ENCODE measurements at regions not wholly inside any gene's neighbourhood (a gene's known extent, or its start where the extent isn't known, plus 50 kb on each side); places are given as distances from the start of the nearest gene placed in this dataset.

DNA sequence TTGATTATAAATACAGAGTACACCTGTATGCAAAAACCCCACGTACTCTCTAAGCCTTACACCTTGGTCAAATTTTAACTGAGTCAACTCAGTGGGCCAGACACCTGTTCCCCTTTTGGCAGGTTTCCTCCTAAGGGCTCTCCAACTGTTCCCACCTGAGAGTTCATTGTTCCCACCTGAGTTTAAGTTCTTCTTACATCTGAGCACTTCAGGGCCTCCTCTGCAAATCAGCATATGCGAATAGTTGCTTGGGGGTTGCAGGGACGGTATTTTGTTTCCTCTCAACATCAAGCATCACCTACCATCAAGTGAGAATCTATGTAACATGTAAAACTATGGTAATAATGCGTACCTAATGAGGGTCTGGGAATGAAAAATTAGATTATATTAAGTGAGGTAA is 300.0 kb downstream of the PIK3R1 start:
- no peak for ATAC-seq
- TF ChIP-seq HBP1 (CRISPR knock-in tag; IDR thresholded peaks at IDR 0.05; ENCODE audit: low read depth) = no peak
- TF ChIP-seq DPF2 (CRISPR knock-in tag; IDR thresholded peaks at IDR 0.05; ENCODE audit: borderline replicate concordance, low read depth) = no peak
- TF ChIP-seq ZFP82 (CRISPR knock-in tag; IDR thresholded peaks at IDR 0.05; ENCODE audit: borderline replicate concordance) = no peak
- no peak for TF ChIP-seq ATF1 (CRISPR knock-in tag; IDR thresholded peaks at IDR 0.05)
- no peak for TF ChIP-seq TEAD2 (CRISPR knock-in tag; IDR thresholded peaks at IDR 0.05)
- no peak for TF ChIP-seq SETDB1 (CRISPR knock-in tag; IDR thresholded peaks at IDR 0.05; ENCODE audit: borderline replicate concordance)
- TF ChIP-seq CC2D1A (CRISPR knock-in tag; IDR thresholded peaks at IDR 0.05) = no peak
- TF ChIP-seq ZNF768 (CRISPR knock-in tag; IDR thresholded peaks at IDR 0.05) = no peak
- TF ChIP-seq ZNF703 (CRISPR knock-in tag; IDR thresholded peaks at IDR 0.05; ENCODE audit: borderline replicate concordance) = no peak
- TF ChIP-seq ZNF678 (CRISPR knock-in tag; IDR thresholded peaks at IDR 0.05) = no peak
- TF ChIP-seq ZBTB1 (CRISPR knock-in tag; IDR thresholded peaks at IDR 0.05; ENCODE audit: borderline replicate concordance) = no peak
- no peak for TF ChIP-seq FOXO1 (CRISPR knock-in tag; IDR thresholded peaks at IDR 0.05)
- no peak for TF ChIP-seq FOXK1 (CRISPR knock-in tag; IDR thresholded peaks at IDR 0.05; ENCODE audit: borderline replicate concordance, low read depth)
- no peak for TF ChIP-seq BCLAF1 (IDR thresholded peaks at IDR 0.05)
- TF ChIP-seq RBAK (CRISPR knock-in tag; IDR thresholded peaks at IDR 0.05) = no peak
- no peak for TF ChIP-seq PREB (CRISPR knock-in tag; IDR thresholded peaks at IDR 0.05)
- no peaks in the 10 kb centered on the region for H3K4me1 ChIP-seq (ENCODE audit: insufficient read depth, low read length)
- no peaks in the 10 kb centered on the region for H3K79me2 ChIP-seq (ENCODE audit: insufficient read depth, low read length)
- H3K4me2 ChIP-seq (ENCODE audit: low read depth, low read length) = no peak overlapping the region
- no peak overlapping the region for H3K27ac ChIP-seq (ENCODE audit: extremely low read length, insufficient read depth, low read length)
- FAIRE-seq = no peak
- no peaks in the 10 kb centered on the region for H3K36me3 ChIP-seq (replicated peaks in 1 of 2; ENCODE audit: control insufficient read depth in 1 of 2, insufficient read depth in 2 of 2, low read length in 2 of 2)
- intact Hi-C loops (cut with micrococcal nuclease; ENCODE audit: unreplicated experiment) (no loop called here), in situ Hi-C loops (cut with HindIII; ENCODE audit: extremely low pct_ligation_motif_present, low pct_unique_long_range_greater_than_20kb) (no loop called here)
- no peaks in the 10 kb centered on the region for H3K9me3 ChIP-seq (ENCODE audit: low read length)
- CTCF ChIA-PET (ENCODE audit: low intra/inter-chr PET ratio, low total read pairs) = no interaction called here
- H3K4me3 ChIP-seq (replicated peaks in 1 of 3; ENCODE audit: insufficient read depth in 1 of 3, low read depth in 2 of 3, low read length in 3 of 3) = no peak overlapping the region
- no peak for DNase-seq (ENCODE audit: low spot score)
- POLR2A ChIA-PET = no interaction called here
- peaks cover 0 to 3% of the 10 kb centered on the region in 2 experiments; a peak in 2 of 5 replicates for H3K27me3 ChIP-seq (ENCODE audit: control insufficient read depth in 1 of 2, insufficient read depth in 2 of 2, low read length in 2 of 2)
- WGBS (ENCODE audit: low lambda C conversion rate) = 22% methylated on average over 4 of the region's 4 CpGs
- H4K20me1 ChIP-seq (ENCODE audit: insufficient read depth, low read length) = no peaks in the 10 kb centered on the region
- no peak overlapping the region for H3K9ac ChIP-seq (ENCODE audit: insufficient read depth, low read depth, low read length)
- no TSS peak for BruUV-seq (replicated peaks)
- no peak overlapping the region for H2AFZ ChIP-seq (ENCODE audit: low read length)

All from HepG2 (cell line).